Stimulated activated CD4-positive, alpha-beta T cell treated with anti-CD3 and anti-CD28 coated beads, Interleukin-12 subunit alpha, Interleukin-12 subunit beta, amount 100 ng/mL, for 4 hours (primary cell): ENCODE measurements at regions not wholly inside any gene's neighbourhood (a gene's known extent, or its start where the extent isn't known, plus 50 kb on each side); places are given as distances from the start of the nearest gene placed in this dataset.

Experiments
- DNase-seq: peaks from one replicate; pipeline ENCODE4 v3.0.0-alpha.2; 2020

- no peak for DNase-seq
Measured at GRCh38 chr9:26026423-26027100, 348.3 kb upstream of the TUSC1 start.

GRCh38 chr9:26013199-26013598 lies 335.0 kb upstream of the TUSC1 start:
- no peak for DNase-seq

GRCh38 chr9:26012797-26013196 lies 334.6 kb upstream of the TUSC1 start:
- no peak for DNase-seq

- no peak for DNase-seq
Measured at GRCh38 chr9:25994605-25995004, 316.4 kb upstream of the TUSC1 start.

GRCh38 chr9:25990376-25990775 lies 312.1 kb upstream of the TUSC1 start:
- DNase-seq, result no peak

GRCh38 chr9:25975667-25976066 lies 297.4 kb upstream of the TUSC1 start:
- DNase-seq, result no peak

GRCh38 chr9:25964239-25964638 lies 286.0 kb upstream of the TUSC1 start:
- no peak for DNase-seq

- DNase-seq, result no peak
Measured at GRCh38 chr9:25960178-25960577, 281.9 kb upstream of the TUSC1 start.

- DNase-seq, result no peak
Measured at GRCh38 chr9:25954209-25954608, 276.0 kb upstream of the TUSC1 start.

GRCh38 chr9:25948182-25948581 lies 269.9 kb upstream of the TUSC1 start:
- DNase-seq, result no peak

- no peak for DNase-seq
Measured at GRCh38 chr9:25939126-25939525, 260.9 kb upstream of the TUSC1 start.

GRCh38 chr9:25936031-25936430 lies 257.8 kb upstream of the TUSC1 start:
- DNase-seq, result no peak

GRCh38 chr9:25935188-25935587 lies 256.9 kb upstream of the TUSC1 start:
- DNase-seq, result no peak

- no peak for DNase-seq
Measured at GRCh38 chr9:25918761-25919160, 240.5 kb upstream of the TUSC1 start.

GRCh38 chr9:25917731-25918362 lies 239.6 kb upstream of the TUSC1 start:
- DNase-seq, result no peak

- DNase-seq, result no peak
Measured at GRCh38 chr9:25913806-25914205, 235.6 kb upstream of the TUSC1 start.

GRCh38 chr9:25904701-25905100 lies 226.5 kb upstream of the TUSC1 start:
- DNase-seq, result no peak

GRCh38 chr9:25891527-25891926 lies 213.3 kb upstream of the TUSC1 start:
- DNase-seq, result no peak

- no peak for DNase-seq
Measured at GRCh38 chr9:25889661-25890060, 211.4 kb upstream of the TUSC1 start.

GRCh38 chr9:25876248-25876647 lies 198.0 kb upstream of the TUSC1 start:
- DNase-seq, result no peak

GRCh38 chr9:25864509-25864908 lies 186.3 kb upstream of the TUSC1 start:
- DNase-seq, result no peak

- no peak for DNase-seq
Measured at GRCh38 chr9:25861421-25861820, 183.2 kb upstream of the TUSC1 start.

- no peak for DNase-seq
Measured at GRCh38 chr9:25857147-25857546, 178.9 kb upstream of the TUSC1 start.

- DNase-seq, result no peak
Measured at GRCh38 chr9:25850803-25851202, 172.6 kb upstream of the TUSC1 start.

GRCh38 chr9:25845867-25846266 lies 167.6 kb upstream of the TUSC1 start:
- DNase-seq, result no peak
